Fibroblast of peridontal ligament (primary cell): ENCODE measurements at regions not wholly inside any gene's neighbourhood (a gene's known extent, or its start where the extent isn't known, plus 50 kb on each side); places are given as distances from the start of the nearest gene placed in this dataset.
"Not testable (repeated sequence)": the region's sequence is repeated elsewhere in the genome, so short reads cannot be mapped to it uniquely, and the experiment has no call there.

Experiments used
- DNase-seq: peaks from one replicate; pipeline ENCODE4 v3.0.0-alpha.2; 2010; ENCODE audit errors: extremely low read depth

GRCh38 chr2:126227250-126227649 lies 428.7 kb upstream of the GYPC start:
- no peak for DNase-seq

DNA sequence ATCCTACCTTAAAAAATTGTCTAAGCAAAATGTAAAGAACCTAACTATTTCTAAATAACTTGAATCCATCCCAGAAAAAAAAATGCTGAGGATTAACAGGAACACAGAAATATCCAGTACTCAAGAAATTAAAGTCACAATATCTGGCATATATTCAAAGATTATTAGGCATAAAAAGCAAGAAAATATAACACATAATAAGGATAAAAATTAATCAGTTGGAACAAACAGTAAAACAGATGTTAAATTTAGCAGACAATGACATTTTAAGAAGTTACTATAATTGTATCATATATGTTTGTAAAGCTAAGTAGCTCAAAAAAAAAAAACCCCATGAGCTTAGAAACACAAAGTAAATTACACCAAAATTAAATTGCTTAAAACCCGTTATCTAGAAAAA lies 427.4 kb upstream of the GYPC start:
- DNase-seq: no peak

GRCh38 chr2:126238251-126238650 lies 417.7 kb upstream of the GYPC start:
- no peak for DNase-seq

DNA sequence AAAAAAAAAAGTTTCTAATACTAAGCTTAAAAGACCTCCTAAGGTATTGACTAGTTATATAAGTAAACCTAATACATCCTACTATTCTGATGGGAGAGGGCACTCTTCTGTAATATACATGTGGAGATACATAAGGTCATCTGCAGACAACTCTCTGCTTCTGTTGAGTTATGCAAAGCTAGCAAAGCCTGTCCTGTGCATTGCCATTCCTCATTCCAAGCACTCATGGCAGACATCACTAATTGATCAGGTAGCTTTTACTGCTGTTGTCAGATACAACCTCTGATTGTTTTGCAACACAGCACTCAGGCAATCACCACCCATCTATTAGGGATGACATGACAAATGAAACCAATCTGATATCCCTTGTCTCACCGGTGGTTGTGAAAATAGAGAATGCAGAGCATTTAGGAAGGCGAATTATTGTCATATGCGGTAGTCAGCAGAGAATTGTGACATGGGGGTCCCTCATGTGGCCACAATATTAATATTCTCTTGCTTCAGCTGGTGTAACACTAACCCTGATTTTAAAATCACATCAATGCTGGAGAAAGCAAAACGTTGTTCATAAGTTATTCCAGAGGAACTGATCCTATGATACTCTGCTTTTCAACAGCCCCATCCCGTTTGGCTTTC lies 416.5 kb upstream of the GYPC start:
- no peak for DNase-seq

DNA sequence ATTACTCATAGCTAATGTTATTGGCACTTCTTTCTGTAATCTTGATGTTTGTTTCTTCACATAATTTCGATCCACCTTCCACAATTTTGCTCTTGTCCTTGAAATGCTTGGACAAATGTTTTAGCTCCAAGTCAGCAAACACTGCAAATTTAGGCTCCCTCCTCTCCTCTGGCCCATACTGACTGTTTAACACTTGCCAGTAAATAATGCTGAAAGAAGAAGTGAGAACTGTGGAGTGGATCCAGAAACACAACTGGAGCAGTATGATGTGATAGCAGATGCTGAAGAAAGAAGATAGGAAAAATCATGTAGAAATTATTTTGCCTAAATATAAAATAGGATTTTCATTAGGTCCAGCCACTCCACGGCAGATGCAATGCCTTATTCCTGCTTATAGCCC lies 415.0 kb upstream of the GYPC start:
- no peak for DNase-seq

DNA sequence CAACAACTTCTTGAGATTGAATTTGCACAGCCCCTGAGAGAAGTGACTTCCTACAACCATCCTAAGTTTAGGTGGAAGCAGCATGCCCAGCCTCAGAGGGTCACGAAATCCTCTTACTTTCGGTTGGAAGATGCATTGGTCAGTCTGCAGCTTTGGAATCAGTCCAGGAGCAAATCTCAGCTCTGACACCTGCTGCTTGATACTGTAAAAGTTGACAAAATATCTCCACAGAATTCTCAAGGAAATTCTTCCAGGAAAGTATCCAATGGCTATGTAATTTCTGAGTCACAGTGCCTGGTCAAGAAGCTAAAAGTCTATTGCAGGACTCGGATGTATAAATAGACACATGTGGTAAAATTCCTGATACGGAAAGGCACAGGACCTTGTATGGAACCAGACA lies 414.5 kb upstream of the GYPC start:
- DNase-seq: no peak

DNA sequence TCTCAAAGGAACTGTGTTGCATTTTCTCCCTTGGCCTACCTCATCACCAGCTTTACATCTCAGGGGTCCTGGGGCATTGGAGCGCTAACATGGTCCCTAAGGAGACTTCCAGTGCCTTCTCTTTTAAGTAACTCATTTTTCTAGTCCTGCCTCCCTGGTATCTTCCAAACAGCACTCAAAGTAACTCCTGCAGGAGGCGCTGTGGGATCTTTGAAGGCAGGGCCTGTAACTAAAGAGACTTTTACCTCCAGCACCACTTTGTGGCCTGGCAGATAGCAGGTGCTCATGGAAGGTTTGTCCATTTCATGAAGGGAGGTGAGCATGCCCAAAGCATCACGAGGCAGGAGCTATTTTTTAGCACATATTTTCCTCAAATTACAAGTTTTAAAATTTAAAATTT lies 411.0 kb upstream of the GYPC start:
- DNase-seq: no peak

GRCh38 chr2:126253669-126254068 lies 402.3 kb upstream of the GYPC start:
- no peak for DNase-seq

DNA sequence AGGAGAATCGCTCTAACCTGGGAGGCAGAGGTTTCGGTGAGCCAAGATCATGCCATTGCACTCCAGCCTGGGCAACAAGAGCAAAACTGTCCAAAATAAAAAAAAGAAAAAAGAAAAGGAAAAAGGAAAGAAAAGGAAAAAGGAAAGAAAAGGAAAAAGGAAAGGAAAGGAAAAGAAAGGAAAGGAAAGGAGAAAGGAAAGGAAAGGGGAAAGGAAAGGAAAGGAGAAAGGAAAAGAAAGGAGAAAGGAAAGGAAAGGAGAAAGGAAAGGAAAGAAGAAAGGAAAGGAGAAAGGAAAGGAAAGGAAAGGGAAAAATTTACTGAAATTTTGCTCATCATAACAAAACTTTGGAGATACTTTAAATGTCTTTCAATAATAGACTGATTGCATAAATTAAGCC lies 391.3 kb upstream of the GYPC start:
- no peak for DNase-seq

DNA sequence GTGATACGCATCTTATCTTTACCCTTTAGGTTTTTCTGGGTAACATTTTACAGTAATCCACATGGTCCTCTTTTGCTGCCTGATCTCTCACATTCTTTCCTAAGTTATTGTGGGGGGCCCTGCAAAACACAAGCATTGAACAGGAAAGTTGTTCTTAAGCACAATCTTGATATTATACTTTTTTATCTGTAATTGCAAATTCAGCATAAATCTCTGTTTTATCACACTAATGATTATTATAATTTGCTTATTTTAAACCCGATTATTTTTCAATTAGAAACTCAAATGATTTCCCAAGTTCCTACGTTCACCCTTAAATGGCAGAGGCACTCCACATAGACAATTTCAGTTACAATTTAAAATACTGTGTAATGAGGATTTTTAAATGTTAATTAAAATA lies 386.0 kb upstream of the GYPC start:
- DNase-seq: no peak

GRCh38 chr2:126270587-126270986 lies 385.4 kb upstream of the GYPC start:
- DNase-seq: no peak

DNA sequence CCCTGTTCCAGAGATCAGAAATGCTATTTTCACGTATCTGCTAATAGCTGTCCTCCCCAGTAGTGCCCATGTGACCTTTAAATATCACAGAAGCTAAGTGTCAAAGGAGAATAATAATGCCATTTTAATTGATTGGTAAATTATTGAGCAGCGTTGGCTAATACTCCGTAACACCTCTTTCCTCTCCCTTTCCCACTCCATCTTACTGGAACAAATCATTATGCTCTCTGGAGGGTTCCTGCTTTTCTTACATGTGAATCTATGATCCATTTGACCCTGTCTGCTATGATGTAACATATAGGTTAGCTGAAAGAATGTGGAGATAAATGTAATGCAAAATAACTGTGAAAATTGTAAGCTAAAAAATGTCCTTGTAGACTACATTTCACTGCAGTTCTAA lies 383.6 kb upstream of the GYPC start:
- no peak for DNase-seq

DNA sequence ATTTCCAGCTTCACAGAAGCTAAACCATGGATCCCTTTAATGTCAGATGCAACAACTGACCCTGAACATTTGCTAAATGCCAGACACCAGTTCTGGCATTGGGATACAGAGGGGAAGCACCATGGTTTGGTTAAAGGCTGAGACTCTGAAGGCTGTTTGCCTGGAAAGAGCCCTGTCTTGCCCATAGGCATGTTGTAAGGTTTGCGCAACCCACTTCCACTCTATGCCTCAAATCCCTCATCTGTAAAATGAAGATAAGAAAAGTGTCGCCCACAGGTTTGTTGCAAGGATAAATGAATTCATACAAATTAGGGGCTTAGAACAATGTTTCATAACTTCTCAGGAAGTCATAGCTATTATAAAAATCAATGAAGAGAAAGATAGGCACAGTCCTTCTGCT lies 380.9 kb upstream of the GYPC start:
- no peak for DNase-seq

GRCh38 chr2:126276268-126276667 lies 379.7 kb upstream of the GYPC start:
- not testable (repeated sequence) for DNase-seq

GRCh38 chr2:126288362-126288761 lies 367.6 kb upstream of the GYPC start:
- no peak for DNase-seq

DNA sequence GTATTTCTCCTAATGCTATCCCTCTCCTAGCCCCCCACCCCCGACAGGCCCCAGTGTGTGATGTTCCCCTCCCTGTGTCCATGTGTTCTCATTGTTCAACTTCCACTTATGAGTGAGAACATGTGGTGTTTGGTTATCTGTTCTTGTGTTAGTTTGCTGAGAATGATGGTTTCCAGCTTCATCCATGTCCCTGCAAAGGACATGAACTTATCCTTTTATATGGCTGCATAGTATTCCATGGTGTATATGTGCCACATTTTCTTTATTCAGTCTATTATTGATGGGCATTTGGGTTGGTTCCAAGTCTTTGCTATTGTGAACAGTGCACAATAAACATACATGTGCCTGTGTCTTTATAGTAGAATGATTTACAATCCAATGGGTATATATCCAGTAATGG lies 362.0 kb upstream of the GYPC start:
- not testable (repeated sequence) for DNase-seq

- DNase-seq: no peak
These were observed 356.4 kb upstream of the GYPC start for GRCh38 chr2:126299469-126299976.

DNA sequence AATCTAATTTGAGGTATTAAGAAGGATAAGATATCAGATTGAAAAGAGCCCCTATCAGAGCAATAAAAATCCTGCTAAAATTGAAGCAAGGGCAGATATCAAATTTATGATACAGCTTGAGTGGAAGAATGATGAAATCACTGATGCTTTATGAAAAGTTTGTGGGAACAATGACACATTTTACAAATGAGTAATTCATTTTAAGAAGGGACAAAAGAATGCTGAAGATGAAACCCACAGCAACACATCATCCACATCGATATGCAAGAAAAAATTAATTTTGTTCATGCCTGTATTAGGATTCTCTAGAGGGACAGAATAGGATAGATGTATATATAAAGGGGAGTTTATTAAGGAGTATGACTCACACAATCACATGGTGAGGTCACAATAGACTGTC lies 355.6 kb upstream of the GYPC start:
- no peak for DNase-seq

DNA sequence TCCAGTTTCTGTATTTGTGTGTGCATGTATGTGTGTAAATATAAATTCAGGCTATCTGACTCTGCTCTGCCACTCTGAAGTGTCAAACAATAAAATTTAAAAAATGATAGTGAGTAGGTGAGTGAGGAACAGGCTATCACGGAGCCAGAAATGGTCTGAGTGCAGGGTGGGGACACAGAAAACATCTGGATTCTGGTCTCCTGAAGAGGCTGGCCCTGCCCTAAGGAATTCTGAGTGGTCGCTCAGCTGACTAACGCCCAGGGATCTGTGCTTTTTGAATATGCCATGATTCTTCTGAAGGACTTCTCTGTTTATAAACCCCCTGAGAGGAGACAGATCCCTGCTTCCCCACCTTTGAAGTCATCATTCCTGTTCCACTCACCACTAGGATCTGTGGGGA lies 353.9 kb upstream of the GYPC start:
- no peak for DNase-seq

DNA sequence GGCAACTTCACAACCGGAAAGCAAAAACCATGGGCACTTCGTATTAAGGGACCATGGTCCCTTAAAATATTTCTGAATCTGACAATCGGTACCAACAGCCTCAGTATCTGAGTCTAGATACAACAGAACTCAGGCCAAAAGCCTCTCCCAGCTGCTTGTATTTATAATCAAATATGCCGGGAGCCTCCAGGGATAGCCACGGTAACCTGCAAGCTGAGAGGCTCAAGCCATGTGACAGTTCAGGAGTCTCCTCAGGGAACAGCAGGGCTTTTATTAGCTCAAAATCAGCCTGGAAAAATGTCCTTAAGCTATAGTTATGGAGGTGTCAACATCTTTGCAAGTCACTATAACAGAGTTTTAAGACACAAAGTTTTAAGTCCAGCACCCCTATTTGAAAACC lies 352.8 kb upstream of the GYPC start:
- DNase-seq: no peak

DNA sequence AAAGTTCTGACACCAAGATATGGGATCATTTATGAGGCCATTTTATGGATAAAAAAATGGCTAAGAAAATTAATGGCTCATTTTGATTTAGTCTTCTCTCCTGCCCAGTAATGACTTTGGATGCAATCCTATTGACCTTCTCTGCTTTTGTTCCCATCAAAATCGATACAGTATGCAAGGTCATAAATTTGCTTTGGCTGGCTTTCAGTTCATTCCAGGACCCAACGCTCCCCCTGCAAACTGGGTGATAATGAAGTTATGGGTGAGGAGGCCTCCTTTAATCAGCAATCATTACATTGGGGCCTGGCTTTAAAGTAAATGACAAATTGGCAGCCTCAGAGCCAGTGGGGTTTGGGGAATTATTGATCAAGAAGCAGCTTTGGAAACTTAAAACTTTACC lies 351.8 kb upstream of the GYPC start:
- no peak for DNase-seq

DNA sequence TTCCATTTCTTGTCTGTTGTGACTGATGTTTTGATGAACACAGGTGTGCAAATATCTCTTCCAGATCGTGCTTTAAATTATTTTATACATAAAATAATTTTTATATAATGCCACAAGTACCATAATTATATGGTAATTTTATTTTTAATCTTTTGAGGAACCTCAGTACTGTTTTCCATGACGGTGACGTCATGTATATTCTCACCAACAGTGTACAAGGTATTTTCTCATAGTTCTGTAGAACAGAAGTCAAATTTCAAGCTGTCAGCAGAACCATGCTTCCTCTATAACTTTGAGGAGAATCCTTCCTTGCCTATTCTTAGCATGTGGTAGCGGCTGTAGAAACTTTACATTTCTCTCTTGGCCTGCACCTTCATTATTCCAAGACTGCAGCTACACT lies 349.4 kb upstream of the GYPC start:
- DNase-seq: no peak

GRCh38 chr2:126307740-126308139 lies 348.2 kb upstream of the GYPC start:
- no peak for DNase-seq

GRCh38 chr2:126309185-126309584 lies 346.8 kb upstream of the GYPC start:
- no peak for DNase-seq
